ENCODE measurements at regions not wholly inside any gene's neighbourhood (a gene's known extent, or its start where the extent isn't known, plus 50 kb on each side); places are given as distances from the start of the nearest gene placed in this dataset.

DNA sequence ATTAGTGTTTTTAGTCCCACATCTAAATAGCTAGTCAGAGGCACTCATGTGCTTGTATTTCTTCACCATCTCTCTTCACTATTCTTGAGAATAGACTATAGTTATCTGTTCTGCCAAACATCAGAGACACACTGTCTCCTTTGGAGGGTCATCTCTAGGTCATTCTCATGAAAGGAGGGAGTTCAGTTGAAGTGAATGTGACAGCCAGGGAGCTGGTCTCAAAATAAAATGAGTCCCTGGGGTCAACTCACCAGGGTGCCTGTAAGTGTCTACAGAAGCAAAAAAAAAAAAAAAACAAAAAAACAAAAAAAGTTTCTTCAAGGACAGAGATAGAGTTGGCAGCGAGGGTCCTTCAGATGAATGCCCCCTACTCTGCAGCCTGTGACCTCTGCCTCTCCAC, 171.0 kb downstream of the ID4 start:
- TF ChIP-seq, protein P1, sequence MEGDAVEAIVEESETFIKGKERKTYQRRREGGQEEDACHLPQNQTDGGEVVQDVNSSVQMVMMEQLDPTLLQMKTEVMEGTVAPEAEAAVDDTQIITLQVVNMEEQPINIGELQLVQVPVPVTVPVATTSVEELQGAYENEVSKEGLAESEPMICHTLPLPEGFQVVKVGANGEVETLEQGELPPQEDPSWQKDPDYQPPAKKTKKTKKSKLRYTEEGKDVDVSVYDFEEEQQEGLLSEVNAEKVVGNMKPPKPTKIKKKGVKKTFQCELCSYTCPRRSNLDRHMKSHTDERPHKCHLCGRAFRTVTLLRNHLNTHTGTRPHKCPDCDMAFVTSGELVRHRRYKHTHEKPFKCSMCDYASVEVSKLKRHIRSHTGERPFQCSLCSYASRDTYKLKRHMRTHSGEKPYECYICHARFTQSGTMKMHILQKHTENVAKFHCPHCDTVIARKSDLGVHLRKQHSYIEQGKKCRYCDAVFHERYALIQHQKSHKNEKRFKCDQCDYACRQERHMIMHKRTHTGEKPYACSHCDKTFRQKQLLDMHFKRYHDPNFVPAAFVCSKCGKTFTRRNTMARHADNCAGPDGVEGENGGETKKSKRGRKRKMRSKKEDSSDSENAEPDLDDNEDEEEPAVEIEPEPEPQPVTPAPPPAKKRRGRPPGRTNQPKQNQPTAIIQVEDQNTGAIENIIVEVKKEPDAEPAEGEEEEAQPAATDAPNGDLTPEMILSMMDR (IDR thresholded peaks at IDR 0.05 in 4 of 5, conservative IDR thresholded peaks at IDR 0.05 in 1 of 5) = no peak
- TF ChIP-seq POLR2A (IDR thresholded peaks at IDR 0.05) = no peak
